Transverse colon (tissue), 4 donors: ENCODE measurements at regions not wholly inside any gene's neighbourhood (a gene's known extent, or its start where the extent isn't known, plus 50 kb on each side); places are given as distances from the start of the nearest gene placed in this dataset.
A peak's percentile ranks its signal among the peaks of the same experiment; 100 is the strongest.

ENCODE experiments used
- DNase-seq: peaks from one replicate; pipeline ENCODE4 v3.0.0-alpha.2; 2019
- H3K27ac ChIP-seq, 4 donors: fragments of 200-600 bp; sonication (generic); 2 replicates each; pipeline ENCODE4 v1.5.1; 2016 to 2018; ENCODE audit warnings: inconsistent platforms in 4 of 4
- H3K27me3 ChIP-seq: fragments of 200-600 bp; sonication (generic); 2 replicates; pipeline ENCODE4 v1.5.1; 2017; ENCODE audit warnings: inconsistent platforms
- H3K36me3 ChIP-seq, 4 donors: fragments of 200-600 bp; sonication (generic); 2 replicates each; pipeline ENCODE4 v1.5.1; 2017 to 2019; ENCODE audit warnings: inconsistent platforms in 4 of 4
- H3K4me1 ChIP-seq, 4 donors: fragments of 200-600 bp; sonication (generic); 2 replicates each; pipeline ENCODE4 v1.5.1; 2017 to 2020; ENCODE audit warnings: inconsistent platforms in 4 of 4
- H3K4me3 ChIP-seq, 4 donors: fragments of 200-600 bp; sonication (generic); 1 replicate in 1 of 4; 2 replicates in 3 of 4; pipeline versions ENCODE4 v1.5.1 to v1.6.1; 2017 to 2019; ENCODE audit warnings: inconsistent platforms in 4 of 4
- H3K9me3 ChIP-seq, 2 donors: fragments of 200-600 bp; sonication (generic); 2 replicates each; pipeline ENCODE4 v1.5.1; 2017 to 2019; ENCODE audit warnings: inconsistent platforms in 2 of 2
- CTCF ChIP-seq, 5 experiments: fragments of 200-600 bp in 3 of 5; fragments of 450-650 bp in 2 of 5; sonication (generic) in 3 of 5; IDR thresholded peaks; 1 replicate in 2 of 5; 2 replicates in 3 of 5; pipeline ENCODE4 v1.5.1; 2016 to 2017; ENCODE audit warnings: antibody characterized with exemption in 5 of 5, inconsistent platforms in 3 of 5, mild to moderate bottlenecking in 2 of 5, moderate library complexity in 1 of 5
- EP300 ChIP-seq: sonication (generic); formaldehyde crosslinking; IDR thresholded peaks from one replicate; pipeline ENCODE4 v1.6.1; 2017; ENCODE audit warnings: antibody characterized with exemption, low read depth
- POLR2A ChIP-seq: fragments of 450-650 bp; IDR thresholded peaks from one replicate; pipeline ENCODE4 v1.6.1; 2016; ENCODE audit warnings: antibody characterized with exemption, mild to moderate bottlenecking, moderate library complexity
- POLR2AphosphoS5 ChIP-seq, 3 donors: sonication (generic); formaldehyde crosslinking; IDR thresholded peaks; one replicate each; pipeline ENCODE4 v1.6.1; 2016; ENCODE audit warnings: antibody characterized with exemption in 3 of 3
- WGBS, 2 donors: methylation state at CpG; one replicate each; pipeline ENCODE4 v1.1.5; 2018; ENCODE audit warnings: low coverage in 1 of 2; 5-methylcytosine and 5-hydroxymethylcytosine counted together
- in situ Hi-C, 4 donors: fragments of 200-750 bp; cut with MboI; loops; one replicate each; pipeline versions ENCODE4 v1.15.0 to v1.15.1; 2017; ENCODE audit warnings: low sequenced_read_pairs in 3 of 4, low pct_ligation_motif_present in 1 of 4, low pct_unique_long_range_greater_than_20kb in 1 of 4
- intact Hi-C: fragments of 100-400 bp; cut with DNase I; formaldehyde crosslinking; loops from one replicate; pipeline ENCODE4 v1.15.1; 2023; ENCODE audit warnings: low total_unique reads

- no peaks in the 10 kb centered on the region for H3K9me3 ChIP-seq
- in situ Hi-C loops = no loop called here
Measured at GRCh38 chr3:150091626-150092025, 120.9 kb upstream of the PFN2 start.

GRCh38 chr3:150090877-150091276 is 120.2 kb upstream of the PFN2 start:
- Histone ChIP-seq H3K4me3 (no peak overlapping the region), H3K4me1 (no peaks in the 10 kb centered on the region), H3K27me3 (no peaks in the 10 kb centered on the region), H3K36me3 (no peaks in the 10 kb centered on the region), H3K9me3 (no peaks in the 10 kb centered on the region), H3K27ac (no peak overlapping the region)
- in situ Hi-C loops = no loop called here
- no peak for TF ChIP-seq CTCF (IDR thresholded peaks at IDR 0.05)
- TF ChIP-seq POLR2AphosphoS5 (IDR thresholded peaks at IDR 0.05) = no peak
- TF ChIP-seq EP300 = no peak
- no peak for TF ChIP-seq POLR2A
- no peak for DNase-seq
- intact Hi-C loops = no loop called here
- WGBS, 2 donors = 70% methylated on average over 2 of the region's 2 CpGs; no CpG with 5 or more reads in 1 of the 2 donors

More at GRCh38 chr3:150091626-150092025, 120.9 kb upstream of the PFN2 start:
- no peaks in the 10 kb centered on the region for H3K36me3 ChIP-seq
- no peak overlapping the region for H3K27ac ChIP-seq
- 29 to 45% methylated on average over 4 of the region's 4 CpGs for WGBS, 2 donors
- H3K4me1 ChIP-seq = no peaks in the 10 kb centered on the region
- no peak overlapping the region for H3K4me3 ChIP-seq
- H3K27me3 ChIP-seq = no peaks in the 10 kb centered on the region
- intact Hi-C loops = no loop called here
- no peak for DNase-seq
- TF ChIP-seq EP300 (no peak), CTCF (IDR thresholded peaks at IDR 0.05) (no peak), POLR2A (no peak), POLR2AphosphoS5 (IDR thresholded peaks at IDR 0.05) (no peak)

- no peaks in the 10 kb centered on the region for H3K36me3 ChIP-seq
- TF ChIP-seq CTCF (IDR thresholded peaks at IDR 0.05) (no peak), POLR2AphosphoS5 (IDR thresholded peaks at IDR 0.05) (no peak), EP300 (no peak), POLR2A (no peak)
- WGBS, 2 donors = 80 to 83% methylated on average over 1 to 4 of the region's 4 CpGs
- no peaks in the 10 kb centered on the region for H3K27me3 ChIP-seq
- no peaks in the 10 kb centered on the region for H3K4me1 ChIP-seq
- H3K27ac ChIP-seq = no peak overlapping the region
- DNase-seq = no peak
- intact Hi-C loops = no loop called here
- no peaks in the 10 kb centered on the region for H3K9me3 ChIP-seq
- H3K4me3 ChIP-seq = no peak overlapping the region
- in situ Hi-C loops = no loop called here
Measured at GRCh38 chr3:150090006-150090405, 119.3 kb upstream of the PFN2 start.

- WGBS, 2 donors = 20 to 72% methylated on average over 1 of the region's 1 CpG
- in situ Hi-C loops (no loop called here), intact Hi-C loops (no loop called here)
Measured at GRCh38 chr3:150084128-150084527, 113.4 kb upstream of the PFN2 start.

More at GRCh38 chr3:150084128-150084527, 113.4 kb upstream of the PFN2 start:
- Histone ChIP-seq H3K27me3 (no peaks in the 10 kb centered on the region), H3K4me1 (peaks cover 0 to 5% (median under 1%) of the 10 kb centered on the region in 4 donors), H3K36me3 (no peaks in the 10 kb centered on the region), H3K9me3 (no peaks in the 10 kb centered on the region), H3K4me3 (no peak overlapping the region), H3K27ac (peak overlapping the region in 2 of 4 donors; percentile 38 to 46)
- DNase-seq = no peak
- TF ChIP-seq POLR2A (no peak), EP300 (no peak), POLR2AphosphoS5 (IDR thresholded peaks at IDR 0.05) (no peak), CTCF (IDR thresholded peaks at IDR 0.05) (no peak)
